CD8-positive, alpha-beta memory T cell (primary cell): ENCODE measurements at regions not wholly inside any gene's neighbourhood (a gene's known extent, or its start where the extent isn't known, plus 50 kb on each side); places are given as distances from the start of the nearest gene placed in this dataset.

Experiments used
- CTCF ChIA-PET: fragments of 350-600 bp; sonication (Branson Sonifier 250); formaldehyde crosslinking; loops from one replicate; lab custom pipeline; 2021; ENCODE audit warnings: antibody characterized with exemption; lab: Charles Lee
- POLR2A ChIA-PET: fragments of 350-600 bp; sonication (Branson Sonifier 250); formaldehyde crosslinking; loops from one replicate; lab custom pipeline; 2021; ENCODE audit warnings: antibody characterized with exemption; lab: Charles Lee
- DNase-seq, 5 donors: peaks; one replicate each; pipeline versions ENCODE4 v3.0.0 to v3.0.0-alpha.2; 2020 to 2022; ENCODE audit warnings: mixed read lengths in 1 of 5
- H3K27ac ChIP-seq: one replicate; pipeline ENCODE4 v1.7.0; 2013; ENCODE audit warnings: low read depth, mild to moderate bottlenecking, low read length, moderate library complexity
- H3K27me3 ChIP-seq: 2 replicates; pipeline ENCODE4 v1.7.0; 2013; ENCODE audit warnings: low read length, mild to moderate bottlenecking; ENCODE audit not compliant: insufficient read depth, poor library complexity, severe bottlenecking
- H3K36me3 ChIP-seq: 2 replicates; pipeline ENCODE4 v1.7.0; 2013; ENCODE audit warnings: mild to moderate bottlenecking, low read length, moderate library complexity; ENCODE audit not compliant: insufficient read depth
- H3K4me1 ChIP-seq: 2 replicates; pipeline ENCODE4 v1.7.0; 2013; ENCODE audit warnings: mild to moderate bottlenecking, low read length, moderate library complexity; ENCODE audit not compliant: insufficient read depth
- H3K4me3 ChIP-seq: 2 replicates; pipeline ENCODE4 v1.7.0; 2013; ENCODE audit warnings: mild to moderate bottlenecking, low read length
- H3K9me3 ChIP-seq: 2 replicates; pipeline ENCODE4 v1.7.0; 2013; ENCODE audit warnings: mild to moderate bottlenecking, low read length
- H3K27ac Mint-ChIP-seq, 8 donors: one replicate each; pipeline ENCODE4 v1.8.0; 2020 to 2021; ENCODE audit warnings: mixed read lengths in 8 of 8, mild to moderate bottlenecking in 6 of 8, inconsistent platforms in 3 of 8, moderate library complexity in 3 of 8
- H3K27me3 Mint-ChIP-seq, 2 donors: one replicate each; pipeline ENCODE4 v1.8.0; 2020 to 2021; ENCODE audit warnings: mixed read lengths in 2 of 2, mild to moderate bottlenecking in 1 of 2, moderate library complexity in 1 of 2
- H3K36me3 Mint-ChIP-seq, 3 donors: one replicate each; pipeline ENCODE4 v1.8.0; 2020 to 2021; ENCODE audit warnings: mixed read lengths in 3 of 3, inconsistent platforms in 1 of 3, mild to moderate bottlenecking in 1 of 3
- H3K4me1 Mint-ChIP-seq, 3 donors: one replicate each; pipeline ENCODE4 v1.8.0; 2020 to 2021; ENCODE audit warnings: mixed read lengths in 3 of 3, inconsistent platforms in 1 of 3, mild to moderate bottlenecking in 1 of 3
- H3K4me3 Mint-ChIP-seq, 7 donors: one replicate each; pipeline ENCODE4 v1.8.0; 2020 to 2021; ENCODE audit warnings: mixed read lengths in 7 of 7, mild to moderate bottlenecking in 6 of 7, moderate library complexity in 4 of 7, inconsistent platforms in 2 of 7
- H3K9me3 Mint-ChIP-seq, 5 donors: one replicate each; pipeline ENCODE4 v1.8.0; 2020 to 2022; ENCODE audit warnings: mixed read lengths in 5 of 5, mild to moderate bottlenecking in 3 of 5, moderate library complexity in 2 of 5, inconsistent platforms in 1 of 5

- Mint-ChIP-seq H3K27ac (no peak overlapping the region), H3K4me3 (no peak overlapping the region), H3K9me3 (peaks cover 0 to 7% (median 2%) of the 10 kb centered on the region in 5 donors), H3K4me1 (no peaks in the 10 kb centered on the region), H3K27me3 (no peaks in the 10 kb centered on the region), H3K36me3 (no peaks in the 10 kb centered on the region)
- DNase-seq: no peak
- Histone ChIP-seq H3K4me3 (no peak overlapping the region), H3K27ac (no peak overlapping the region), H3K9me3 (no peaks in the 10 kb centered on the region), H3K36me3 (no peaks in the 10 kb centered on the region), H3K27me3 (no peaks in the 10 kb centered on the region), H3K4me1 (no peaks in the 10 kb centered on the region)
- POLR2A ChIA-PET: no interaction called here
- CTCF ChIA-PET: no interaction called here
Measured at GRCh38 chr12:128091101-128091720, 175.8 kb upstream of the TMEM132C start.

- H3K27ac Mint-ChIP-seq: peak overlapping the region in 1 of 8 donors; percentile 8
- no peaks in the 10 kb centered on the region for H3K27me3 Mint-ChIP-seq
- Histone ChIP-seq H3K4me3 (no peak overlapping the region), H3K27ac (no peak overlapping the region), H3K9me3 (no peaks in the 10 kb centered on the region), H3K27me3 (no peaks in the 10 kb centered on the region), H3K36me3 (no peaks in the 10 kb centered on the region), H3K4me1 (no peaks in the 10 kb centered on the region)
- H3K36me3 Mint-ChIP-seq: no peaks in the 10 kb centered on the region
- H3K4me3 Mint-ChIP-seq: no peak overlapping the region
- POLR2A ChIA-PET: no interaction called here
- H3K4me1 Mint-ChIP-seq: no peaks in the 10 kb centered on the region
- no peak for DNase-seq
- peaks cover 0 to 7% (median 2%) of the 10 kb centered on the region in 5 donors for H3K9me3 Mint-ChIP-seq
- CTCF ChIA-PET: no interaction called here
Measured at GRCh38 chr12:128091951-128092382, 175.0 kb upstream of the TMEM132C start.

GRCh38 chr12:128098730-128099129 is 168.2 kb upstream of the TMEM132C start:
- Mint-ChIP-seq H3K4me1 (no peaks in the 10 kb centered on the region), H3K4me3 (no peak overlapping the region), H3K36me3 (no peaks in the 10 kb centered on the region), H3K27me3 (peaks cover 0 to 4% of the 10 kb centered on the region in 2 donors), H3K27ac (peak overlapping the region in 1 of 8 donors; percentile 56), H3K9me3 (peaks cover 0 to 7% (median 2%) of the 10 kb centered on the region in 5 donors)
- Histone ChIP-seq H3K4me1 (no peaks in the 10 kb centered on the region), H3K4me3 (no peak overlapping the region), H3K9me3 (no peaks in the 10 kb centered on the region), H3K36me3 (no peaks in the 10 kb centered on the region), H3K27ac (no peak overlapping the region), H3K27me3 (no peaks in the 10 kb centered on the region)
- ChIA-PET POLR2A (no interaction called here), CTCF (no interaction called here)
- no peak for DNase-seq

GRCh38 chr12:128103152-128103551 is 163.8 kb upstream of the TMEM132C start:
- Histone ChIP-seq H3K27ac (no peak overlapping the region), H3K27me3 (no peaks in the 10 kb centered on the region), H3K4me3 (no peak overlapping the region), H3K9me3 (no peaks in the 10 kb centered on the region), H3K4me1 (no peaks in the 10 kb centered on the region), H3K36me3 (no peaks in the 10 kb centered on the region)
- ChIA-PET CTCF (no interaction called here), POLR2A (no interaction called here)
- Mint-ChIP-seq H3K4me3 (no peak overlapping the region), H3K4me1 (no peaks in the 10 kb centered on the region), H3K27ac (no peak overlapping the region), H3K36me3 (no peaks in the 10 kb centered on the region), H3K27me3 (peaks cover 0 to 4% of the 10 kb centered on the region in 2 donors), H3K9me3 (peaks cover 0 to 7% (median 2%) of the 10 kb centered on the region in 5 donors)
- DNase-seq: no peak

- Mint-ChIP-seq H3K4me1 (no peaks in the 10 kb centered on the region), H3K27me3 (peaks cover 0 to 2% of the 10 kb centered on the region in 2 donors), H3K9me3 (no peaks in the 10 kb centered on the region), H3K27ac (no peak overlapping the region), H3K36me3 (peaks cover 0 to 1% (median 0%) of the 10 kb centered on the region in 3 donors), H3K4me3 (no peak overlapping the region)
- ChIA-PET POLR2A (no interaction called here), CTCF (no interaction called here)
- H3K9me3 ChIP-seq: no peaks in the 10 kb centered on the region
- no peak for DNase-seq
- H3K4me3 ChIP-seq: no peak overlapping the region
- H3K4me1 ChIP-seq: no peaks in the 10 kb centered on the region
- H3K27me3 ChIP-seq: no peaks in the 10 kb centered on the region
- H3K27ac ChIP-seq: no peak overlapping the region
- H3K36me3 ChIP-seq: no peaks in the 10 kb centered on the region
Measured at GRCh38 chr12:128109236-128109635, 157.7 kb upstream of the TMEM132C start.

GRCh38 chr12:128109636-128110035 is 157.3 kb upstream of the TMEM132C start:
- no peaks in the 10 kb centered on the region for H3K9me3 Mint-ChIP-seq
- POLR2A ChIA-PET: no interaction called here
- CTCF ChIA-PET: no interaction called here
- peaks cover 0 to 2% of the 10 kb centered on the region in 2 donors for H3K27me3 Mint-ChIP-seq
- no peak overlapping the region for H3K4me3 Mint-ChIP-seq
- H3K9me3 ChIP-seq: no peaks in the 10 kb centered on the region
- no peaks in the 10 kb centered on the region for H3K36me3 ChIP-seq
- H3K4me1 ChIP-seq: no peaks in the 10 kb centered on the region
- H3K27ac Mint-ChIP-seq: no peak overlapping the region
- H3K4me3 ChIP-seq: no peak overlapping the region
- no peak for DNase-seq
- H3K27ac ChIP-seq: no peak overlapping the region
- H3K27me3 ChIP-seq: no peaks in the 10 kb centered on the region
- H3K36me3 Mint-ChIP-seq: peaks cover 0 to 1% (median 0%) of the 10 kb centered on the region in 3 donors
- H3K4me1 Mint-ChIP-seq: no peaks in the 10 kb centered on the region

GRCh38 chr12:128111333-128111732 is 155.6 kb upstream of the TMEM132C start:
- Mint-ChIP-seq H3K27me3 (peaks cover 0 to 2% of the 10 kb centered on the region in 2 donors), H3K4me1 (no peaks in the 10 kb centered on the region)

GRCh38 chr12:128111951-128112350 is 155.0 kb upstream of the TMEM132C start:
- peaks cover 0 to 7% (median 3%) of the 10 kb centered on the region in 5 donors for H3K9me3 Mint-ChIP-seq
- no peaks in the 10 kb centered on the region for H3K4me1 ChIP-seq

More at GRCh38 chr12:128111333-128111732, 155.6 kb upstream of the TMEM132C start:
- CTCF ChIA-PET: no interaction called here
- DNase-seq: no peak
- Histone ChIP-seq H3K27me3 (no peaks in the 10 kb centered on the region), H3K4me1 (no peaks in the 10 kb centered on the region), H3K9me3 (no peaks in the 10 kb centered on the region), H3K27ac (no peak overlapping the region), H3K4me3 (no peak overlapping the region), H3K36me3 (no peaks in the 10 kb centered on the region)
- Mint-ChIP-seq H3K4me3 (no peak overlapping the region), H3K36me3 (peaks cover 0 to 1% (median 0%) of the 10 kb centered on the region in 3 donors), H3K9me3 (peaks cover 0 to 7% (median 3%) of the 10 kb centered on the region in 5 donors), H3K27ac (no peak overlapping the region)
- POLR2A ChIA-PET: no interaction called here

More at GRCh38 chr12:128111951-128112350, 155.0 kb upstream of the TMEM132C start:
- ChIA-PET CTCF (no interaction called here), POLR2A (no interaction called here)
- no peak overlapping the region for H3K27ac ChIP-seq
- no peaks in the 10 kb centered on the region for H3K9me3 ChIP-seq
- Mint-ChIP-seq H3K36me3 (peaks cover 0 to 1% (median 0%) of the 10 kb centered on the region in 3 donors), H3K4me3 (no peak overlapping the region), H3K27ac (no peak overlapping the region), H3K4me1 (no peaks in the 10 kb centered on the region), H3K27me3 (peaks cover 0 to 2% of the 10 kb centered on the region in 2 donors)
- no peak overlapping the region for H3K4me3 ChIP-seq
- no peaks in the 10 kb centered on the region for H3K36me3 ChIP-seq
- no peak for DNase-seq
- no peaks in the 10 kb centered on the region for H3K27me3 ChIP-seq
